ENCODE measurements at regions not wholly inside any gene's neighbourhood (a gene's known extent, or its start where the extent isn't known, plus 50 kb on each side); places are given as distances from the start of the nearest gene placed in this dataset.
A peak's percentile ranks its signal among the peaks of the same experiment; 100 is the strongest.
"Not testable (repeated sequence)": the region's sequence is repeated elsewhere in the genome, so short reads cannot be mapped to it uniquely, and the experiment has no call there.

GRCh38 chr19:28636016-28636629 is 576.8 kb downstream of the UQCRFS1 start:
- Histone ChIP-seq H3K36me3 (ENCODE audit: control insufficient read depth, insufficient read depth, low read length, severe bottlenecking) (no peaks in the 10 kb centered on the region), H3K4me1 (ENCODE audit: control insufficient read depth, insufficient read depth, low read length) (peaks cover 3% of the 10 kb centered on the region)
- DNase-seq (ENCODE audit: low read depth) = no peak

GRCh38 chr19:28634837-28635236 is 578.1 kb downstream of the UQCRFS1 start:
- Histone ChIP-seq H3K36me3 (ENCODE audit: control insufficient read depth, insufficient read depth, low read length, severe bottlenecking) (no peaks in the 10 kb centered on the region), H3K27me3 (replicated peaks; ENCODE audit: control insufficient read depth, insufficient read depth, low read length) (peaks cover 17% of the 10 kb centered on the region), H3K9me3 (ENCODE audit: control insufficient read depth, low read length) (peaks cover 8% of the 10 kb centered on the region), H3K4me1 (ENCODE audit: control insufficient read depth, insufficient read depth, low read length) (peaks cover 3% of the 10 kb centered on the region), H3K9ac (ENCODE audit: low read length) (no peak overlapping the region), H3K4me3 (ENCODE audit: low read length) (no peak overlapping the region)
- no peak for DNase-seq (ENCODE audit: low read depth)

More at GRCh38 chr19:28636016-28636629, 576.8 kb downstream of the UQCRFS1 start:
- peaks cover 17% of the 10 kb centered on the region for H3K27me3 ChIP-seq (replicated peaks; ENCODE audit: control insufficient read depth, insufficient read depth, low read length)
- H3K4me3 ChIP-seq (ENCODE audit: low read length) = no peak overlapping the region
- H3K9me3 ChIP-seq (ENCODE audit: control insufficient read depth, low read length) = peaks cover 6% of the 10 kb centered on the region
- no peak overlapping the region for H3K9ac ChIP-seq (ENCODE audit: low read length)

- peaks cover 3% of the 10 kb centered on the region for H3K4me1 ChIP-seq (ENCODE audit: control insufficient read depth, insufficient read depth, low read length)
- no peak overlapping the region for H3K9ac ChIP-seq (ENCODE audit: low read length)
- no peak for DNase-seq (ENCODE audit: low read depth)
- peaks cover 17% of the 10 kb centered on the region for H3K27me3 ChIP-seq (replicated peaks; ENCODE audit: control insufficient read depth, insufficient read depth, low read length)
- no peaks in the 10 kb centered on the region for H3K36me3 ChIP-seq (ENCODE audit: control insufficient read depth, insufficient read depth, low read length, severe bottlenecking)
- H3K9me3 ChIP-seq (ENCODE audit: control insufficient read depth, low read length) = peaks cover 12% of the 10 kb centered on the region
- H3K4me3 ChIP-seq (ENCODE audit: low read length) = no peak overlapping the region
Measured at GRCh38 chr19:28634019-28634328, 579.0 kb downstream of the UQCRFS1 start.

- no peaks in the 10 kb centered on the region for H3K36me3 ChIP-seq (ENCODE audit: control insufficient read depth, insufficient read depth, low read length, severe bottlenecking)
- H3K4me1 ChIP-seq (ENCODE audit: control insufficient read depth, insufficient read depth, low read length) = peaks cover 3% of the 10 kb centered on the region
- H3K4me3 ChIP-seq (ENCODE audit: low read length) = no peak overlapping the region
- peaks cover 17% of the 10 kb centered on the region for H3K27me3 ChIP-seq (replicated peaks; ENCODE audit: control insufficient read depth, insufficient read depth, low read length)
- no peak overlapping the region for H3K9ac ChIP-seq (ENCODE audit: low read length)
- DNase-seq (ENCODE audit: low read depth) = peak; percentile 47
- peaks cover 12% of the 10 kb centered on the region for H3K9me3 ChIP-seq (ENCODE audit: control insufficient read depth, low read length)
Measured at GRCh38 chr19:28633319-28634018, 579.5 kb downstream of the UQCRFS1 start.

GRCh38 chr19:28632371-28633080 is 580.4 kb downstream of the UQCRFS1 start:
- Histone ChIP-seq H3K4me1 (ENCODE audit: control insufficient read depth, insufficient read depth, low read length) (peaks cover 3% of the 10 kb centered on the region), H3K27me3 (replicated peaks; ENCODE audit: control insufficient read depth, insufficient read depth, low read length) (peaks cover 13% of the 10 kb centered on the region), H3K9me3 (ENCODE audit: control insufficient read depth, low read length) (peaks cover 12% of the 10 kb centered on the region), H3K36me3 (ENCODE audit: control insufficient read depth, insufficient read depth, low read length, severe bottlenecking) (no peaks in the 10 kb centered on the region), H3K9ac (ENCODE audit: low read length) (no peak overlapping the region), H3K4me3 (ENCODE audit: low read length) (no peak overlapping the region)
- DNase-seq (ENCODE audit: low read depth) = no peak

- H3K9ac ChIP-seq (ENCODE audit: low read length) = no peak overlapping the region
- peaks cover 10% of the 10 kb centered on the region for H3K27me3 ChIP-seq (replicated peaks; ENCODE audit: control insufficient read depth, insufficient read depth, low read length)
- H3K4me3 ChIP-seq (ENCODE audit: low read length) = no peak overlapping the region
- H3K9me3 ChIP-seq (ENCODE audit: control insufficient read depth, low read length) = peaks cover 12% of the 10 kb centered on the region
- no peak for DNase-seq (ENCODE audit: low read depth)
- peaks cover 3% of the 10 kb centered on the region for H3K4me1 ChIP-seq (ENCODE audit: control insufficient read depth, insufficient read depth, low read length)
- H3K36me3 ChIP-seq (ENCODE audit: control insufficient read depth, insufficient read depth, low read length, severe bottlenecking) = no peaks in the 10 kb centered on the region
Measured at GRCh38 chr19:28631961-28632360, 581.0 kb downstream of the UQCRFS1 start.

- no peaks in the 10 kb centered on the region for H3K27me3 ChIP-seq (replicated peaks; ENCODE audit: control insufficient read depth, insufficient read depth, low read length)
- no peak for DNase-seq (ENCODE audit: low read depth)
- H3K4me1 ChIP-seq (ENCODE audit: control insufficient read depth, insufficient read depth, low read length) = peaks cover 3% of the 10 kb centered on the region
- no peak overlapping the region for H3K4me3 ChIP-seq (ENCODE audit: low read length)
- no peak overlapping the region for H3K9ac ChIP-seq (ENCODE audit: low read length)
- no peaks in the 10 kb centered on the region for H3K36me3 ChIP-seq (ENCODE audit: control insufficient read depth, insufficient read depth, low read length, severe bottlenecking)
- peaks cover 6% of the 10 kb centered on the region for H3K9me3 ChIP-seq (ENCODE audit: control insufficient read depth, low read length)
Measured at GRCh38 chr19:28627669-28628068, 585.3 kb downstream of the UQCRFS1 start.

- not testable (repeated sequence) for H3K4me3 ChIP-seq (ENCODE audit: low read length); H3K27me3 ChIP-seq (replicated peaks; ENCODE audit: control insufficient read depth, insufficient read depth, low read length); DNase-seq (ENCODE audit: low read depth); H3K9ac ChIP-seq (ENCODE audit: low read length); H3K9me3 ChIP-seq (ENCODE audit: control insufficient read depth, low read length); H3K4me1 ChIP-seq (ENCODE audit: control insufficient read depth, insufficient read depth, low read length); H3K36me3 ChIP-seq (ENCODE audit: control insufficient read depth, insufficient read depth, low read length, severe bottlenecking)
Measured at GRCh38 chr19:28626407-28626806, 586.5 kb downstream of the UQCRFS1 start.

- DNase-seq (ENCODE audit: low read depth) = no peak
- H3K4me1 ChIP-seq (ENCODE audit: control insufficient read depth, insufficient read depth, low read length) = no peaks in the 10 kb centered on the region
- no peak overlapping the region for H3K9ac ChIP-seq (ENCODE audit: low read length)
- H3K4me3 ChIP-seq (ENCODE audit: low read length) = no peak overlapping the region
- peaks cover 5% of the 10 kb centered on the region for H3K9me3 ChIP-seq (ENCODE audit: control insufficient read depth, low read length)
- H3K36me3 ChIP-seq (ENCODE audit: control insufficient read depth, insufficient read depth, low read length, severe bottlenecking) = no peaks in the 10 kb centered on the region
- H3K27me3 ChIP-seq (replicated peaks; ENCODE audit: control insufficient read depth, insufficient read depth, low read length) = no peaks in the 10 kb centered on the region
Measured at GRCh38 chr19:28619816-28620429, 593.0 kb downstream of the UQCRFS1 start.

GRCh38 chr19:28618504-28618903 is 594.4 kb downstream of the UQCRFS1 start:
- Histone ChIP-seq H3K9me3 (ENCODE audit: control insufficient read depth, low read length) (peaks cover 16% of the 10 kb centered on the region), H3K9ac (ENCODE audit: low read length) (no peak overlapping the region), H3K4me1 (ENCODE audit: control insufficient read depth, insufficient read depth, low read length) (no peaks in the 10 kb centered on the region), H3K36me3 (ENCODE audit: control insufficient read depth, insufficient read depth, low read length, severe bottlenecking) (no peaks in the 10 kb centered on the region), H3K4me3 (ENCODE audit: low read length) (no peak overlapping the region), H3K27me3 (replicated peaks; ENCODE audit: control insufficient read depth, insufficient read depth, low read length) (no peaks in the 10 kb centered on the region)
- no peak for DNase-seq (ENCODE audit: low read depth)

GRCh38 chr19:28615966-28616365 is 597.0 kb downstream of the UQCRFS1 start:
- Histone ChIP-seq H3K4me3 (ENCODE audit: low read length) (no peak overlapping the region), H3K36me3 (ENCODE audit: control insufficient read depth, insufficient read depth, low read length, severe bottlenecking) (no peaks in the 10 kb centered on the region), H3K9ac (ENCODE audit: low read length) (no peak overlapping the region), H3K27me3 (replicated peaks; ENCODE audit: control insufficient read depth, insufficient read depth, low read length) (no peaks in the 10 kb centered on the region), H3K4me1 (ENCODE audit: control insufficient read depth, insufficient read depth, low read length) (no peaks in the 10 kb centered on the region), H3K9me3 (ENCODE audit: control insufficient read depth, low read length) (peaks cover 16% of the 10 kb centered on the region)
- no peak for DNase-seq (ENCODE audit: low read depth)

All from adipocyte (in vitro differentiated cells).